ENCODE measurements at regions not wholly inside any gene's neighbourhood (a gene's known extent, or its start where the extent isn't known, plus 50 kb on each side); places are given as distances from the start of the nearest gene placed in this dataset.
"Not testable (repeated sequence)": the region's sequence is repeated elsewhere in the genome, so short reads cannot be mapped to it uniquely, and the experiment has no call there.

DNA sequence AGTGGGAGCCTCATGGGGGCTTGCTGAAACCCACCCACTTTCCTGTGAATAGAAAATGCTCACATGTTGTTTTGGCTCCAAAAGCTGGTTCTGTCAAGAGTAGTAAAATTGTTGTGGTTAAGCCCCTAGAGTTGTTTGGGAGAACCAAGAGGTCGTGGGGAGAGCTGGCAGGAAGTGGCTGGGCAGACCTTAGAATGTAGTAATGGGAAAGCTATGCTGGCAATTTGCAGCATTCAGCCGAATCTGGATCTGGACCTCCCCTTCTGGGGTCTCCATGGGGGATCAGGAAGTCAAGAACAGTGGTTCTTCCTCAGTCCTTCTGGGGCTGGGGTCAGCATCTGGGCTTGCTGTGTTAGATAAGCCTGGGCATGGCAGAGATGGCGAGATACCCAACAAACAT is 150.6 kb upstream of the TBX3 start:
- H3K27ac Mint-ChIP-seq, result peak overlapping the region; percentile 84
- DNase-seq, result no peak
- peaks cover 9% of the 10 kb centered on the region; the same call in 1 of the 2 replicates for H3K36me3 Mint-ChIP-seq (ENCODE audit: low read depth)
- no peaks in the 10 kb centered on the region for H3K27me3 Mint-ChIP-seq (ENCODE audit: insufficient read depth)
- peaks cover 22% of the 10 kb centered on the region for H3K4me1 Mint-ChIP-seq (ENCODE audit: low read depth)
- peak overlapping the region; percentile 67 for H3K4me3 Mint-ChIP-seq
- H3K9me3 Mint-ChIP-seq, result peaks cover 10% of the 10 kb centered on the region
- TF ChIP-seq, protein P1, sequence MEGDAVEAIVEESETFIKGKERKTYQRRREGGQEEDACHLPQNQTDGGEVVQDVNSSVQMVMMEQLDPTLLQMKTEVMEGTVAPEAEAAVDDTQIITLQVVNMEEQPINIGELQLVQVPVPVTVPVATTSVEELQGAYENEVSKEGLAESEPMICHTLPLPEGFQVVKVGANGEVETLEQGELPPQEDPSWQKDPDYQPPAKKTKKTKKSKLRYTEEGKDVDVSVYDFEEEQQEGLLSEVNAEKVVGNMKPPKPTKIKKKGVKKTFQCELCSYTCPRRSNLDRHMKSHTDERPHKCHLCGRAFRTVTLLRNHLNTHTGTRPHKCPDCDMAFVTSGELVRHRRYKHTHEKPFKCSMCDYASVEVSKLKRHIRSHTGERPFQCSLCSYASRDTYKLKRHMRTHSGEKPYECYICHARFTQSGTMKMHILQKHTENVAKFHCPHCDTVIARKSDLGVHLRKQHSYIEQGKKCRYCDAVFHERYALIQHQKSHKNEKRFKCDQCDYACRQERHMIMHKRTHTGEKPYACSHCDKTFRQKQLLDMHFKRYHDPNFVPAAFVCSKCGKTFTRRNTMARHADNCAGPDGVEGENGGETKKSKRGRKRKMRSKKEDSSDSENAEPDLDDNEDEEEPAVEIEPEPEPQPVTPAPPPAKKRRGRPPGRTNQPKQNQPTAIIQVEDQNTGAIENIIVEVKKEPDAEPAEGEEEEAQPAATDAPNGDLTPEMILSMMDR (IDR thresholded peaks at IDR 0.05), result no peak

DNA sequence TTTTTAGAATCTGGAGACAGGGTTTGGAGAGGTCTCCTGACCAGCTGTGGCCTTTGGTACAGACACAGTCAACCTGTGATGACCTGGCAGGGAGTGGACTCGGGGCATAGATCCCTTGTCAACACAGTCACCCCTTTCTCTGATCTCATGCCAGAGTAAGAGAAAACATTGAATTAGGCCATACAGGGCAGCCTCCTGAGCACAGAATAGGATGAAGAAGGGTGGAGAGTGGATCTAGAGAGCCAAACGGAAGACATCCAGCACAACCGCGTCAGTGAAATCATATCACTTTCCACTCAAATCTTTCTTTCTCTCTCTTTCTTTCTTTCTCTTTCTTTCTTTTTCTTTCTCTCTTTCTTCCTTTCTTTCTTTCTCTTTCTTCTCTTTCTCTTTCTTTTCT is 145.9 kb upstream of the TBX3 start:
- TF ChIP-seq, protein P1 (IDR thresholded peaks at IDR 0.05), result no peak
- H3K4me1 Mint-ChIP-seq (ENCODE audit: low read depth), result peaks cover 16% of the 10 kb centered on the region
- no peak overlapping the region for H3K27ac Mint-ChIP-seq
- no peak overlapping the region for H3K4me3 Mint-ChIP-seq
- no peaks in the 10 kb centered on the region for H3K36me3 Mint-ChIP-seq (ENCODE audit: low read depth)
- no peaks in the 10 kb centered on the region for H3K9me3 Mint-ChIP-seq
- peaks cover 4% of the 10 kb centered on the region for H3K27me3 Mint-ChIP-seq (ENCODE audit: insufficient read depth)
- DNase-seq, result no peak

DNA sequence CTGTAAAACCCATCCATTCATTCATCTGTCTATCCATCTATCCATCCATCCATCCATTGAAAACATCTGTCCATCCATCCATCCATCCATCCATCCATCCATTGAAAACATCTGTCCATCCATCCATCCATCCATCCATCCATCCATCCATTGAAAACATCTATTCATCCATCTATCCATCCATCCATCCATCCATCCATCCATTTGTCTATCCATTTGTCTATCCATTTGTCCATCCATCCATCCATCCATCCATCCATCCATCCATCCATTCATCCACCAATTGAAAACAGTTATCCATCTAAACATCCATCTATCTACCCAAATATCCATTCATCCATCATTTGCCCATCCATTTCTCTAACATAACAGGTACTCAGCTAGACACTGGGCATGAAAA is 145.3 kb upstream of the TBX3 start:
- not testable (repeated sequence) for DNase-seq; H3K27me3 Mint-ChIP-seq (ENCODE audit: insufficient read depth); H3K4me3 Mint-ChIP-seq; H3K27ac Mint-ChIP-seq; H3K36me3 Mint-ChIP-seq (ENCODE audit: low read depth); H3K9me3 Mint-ChIP-seq
- peaks cover 10% of the 10 kb centered on the region for H3K4me1 Mint-ChIP-seq (ENCODE audit: low read depth)

DNA sequence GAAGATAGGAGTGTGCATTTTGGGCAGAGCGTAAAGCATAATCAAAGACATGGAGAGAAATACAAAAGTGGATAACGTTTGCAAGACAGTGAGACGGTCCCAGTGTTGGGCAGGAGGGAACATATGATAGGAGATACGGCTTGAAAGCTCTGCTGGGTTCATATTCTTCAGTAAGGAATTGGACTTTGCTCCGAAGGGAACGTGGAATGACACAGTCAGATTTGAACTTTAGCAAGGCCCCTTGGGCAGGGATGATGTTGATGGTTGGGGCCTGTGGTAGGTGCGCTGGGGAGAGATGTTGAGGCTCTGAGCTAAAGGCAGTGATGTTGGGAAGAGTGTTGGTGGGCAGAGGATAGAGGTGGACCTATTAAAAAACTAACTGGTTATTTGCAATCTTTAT is 143.5 kb upstream of the TBX3 start:
- no peak overlapping the region for H3K27ac Mint-ChIP-seq
- no peaks in the 10 kb centered on the region for H3K4me1 Mint-ChIP-seq (ENCODE audit: low read depth)
- no peaks in the 10 kb centered on the region for H3K9me3 Mint-ChIP-seq
- H3K27me3 Mint-ChIP-seq (ENCODE audit: insufficient read depth), result peaks cover 4% of the 10 kb centered on the region
- H3K4me3 Mint-ChIP-seq, result no peak overlapping the region
- TF ChIP-seq, protein P1 (IDR thresholded peaks at IDR 0.05), result no peak
- H3K36me3 Mint-ChIP-seq (ENCODE audit: low read depth), result no peaks in the 10 kb centered on the region
- DNase-seq, result no peak

DNA sequence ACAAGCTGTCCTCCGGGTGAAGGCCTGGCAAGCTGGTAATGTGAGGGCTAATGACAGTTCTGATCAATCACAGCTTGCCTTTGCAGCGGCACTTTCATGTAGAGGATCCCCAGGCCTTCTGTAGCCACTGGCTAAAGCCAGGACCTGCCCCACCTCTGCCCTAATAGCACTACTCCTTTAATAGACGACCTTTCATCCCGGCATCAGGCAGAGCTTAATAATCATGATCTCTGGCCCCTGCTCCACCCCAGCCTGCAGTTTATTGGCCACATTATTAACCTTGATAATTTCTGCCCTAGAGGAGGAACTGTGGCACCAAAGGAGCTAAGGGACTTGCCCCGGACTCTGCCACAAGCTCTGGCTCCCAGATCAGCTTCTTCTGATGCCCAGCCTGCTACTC is 142.3 kb upstream of the TBX3 start:
- TF ChIP-seq, protein P1 (IDR thresholded peaks at IDR 0.05), result no peak
- H3K4me1 Mint-ChIP-seq (ENCODE audit: low read depth), result peaks cover 8% of the 10 kb centered on the region; the same call in 1 of the 2 replicates
- H3K36me3 Mint-ChIP-seq (ENCODE audit: low read depth), result no peaks in the 10 kb centered on the region

DNA sequence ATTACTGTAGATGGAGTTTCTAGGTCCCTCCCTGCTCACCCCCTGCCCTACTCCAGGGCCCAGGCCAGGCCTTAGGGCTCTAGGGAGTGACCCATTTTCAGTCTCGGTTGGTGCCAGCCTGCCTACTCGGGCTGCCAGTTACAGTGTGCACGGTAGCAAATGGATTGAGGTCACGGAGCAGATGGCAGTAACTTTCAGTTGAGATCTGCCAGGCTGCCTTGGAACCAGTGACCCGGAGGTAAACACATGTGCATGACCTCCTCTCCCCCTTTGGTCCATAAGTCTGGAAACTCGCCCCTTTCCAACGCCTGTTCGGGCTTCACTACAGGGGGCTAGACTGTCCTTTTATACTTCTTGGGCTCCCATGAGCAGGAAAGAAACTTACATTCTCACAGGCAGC is 139.7 kb upstream of the TBX3 start:
- H3K36me3 Mint-ChIP-seq (ENCODE audit: low read depth), result no peaks in the 10 kb centered on the region
- H3K4me1 Mint-ChIP-seq (ENCODE audit: low read depth), result peaks cover 14% of the 10 kb centered on the region; the same call in 1 of the 2 replicates
- no peaks in the 10 kb centered on the region for H3K9me3 Mint-ChIP-seq
- no peak overlapping the region for H3K27ac Mint-ChIP-seq
- TF ChIP-seq, protein P1 (IDR thresholded peaks at IDR 0.05), result no peak
- no peak overlapping the region for H3K4me3 Mint-ChIP-seq
- H3K27me3 Mint-ChIP-seq (ENCODE audit: insufficient read depth), result peaks cover 4% of the 10 kb centered on the region
- DNase-seq, result no peak

More for the DNA sequence above, 142.3 kb upstream of the TBX3 start:
- no peak for DNase-seq
- Mint-ChIP-seq H3K27ac (no peak overlapping the region), H3K4me3 (no peak overlapping the region), H3K27me3 (ENCODE audit: insufficient read depth) (peaks cover 4% of the 10 kb centered on the region), H3K9me3 (no peaks in the 10 kb centered on the region)
